HG02973 (cell line): ENCODE measurements at regions not wholly inside any gene's neighbourhood (a gene's known extent, or its start where the extent isn't known, plus 50 kb on each side); places are given as distances from the start of the nearest gene placed in this dataset.
"Not testable (repeated sequence)": the region's sequence is repeated elsewhere in the genome, so short reads cannot be mapped to it uniquely, and the experiment has no call there.

Experiments
- ATAC-seq: cut with Tn5 transposase; IDR thresholded peaks from one replicate; pipeline ENCODE4 v1.9.1; 2021; ENCODE audit warnings: moderate library complexity; ENCODE audit not compliant: unreplicated experiment

GRCh38 chr16:29171296-29171695 lies 186.4 kb downstream of the LAT start:
- not testable (repeated sequence) for ATAC-seq

DNA sequence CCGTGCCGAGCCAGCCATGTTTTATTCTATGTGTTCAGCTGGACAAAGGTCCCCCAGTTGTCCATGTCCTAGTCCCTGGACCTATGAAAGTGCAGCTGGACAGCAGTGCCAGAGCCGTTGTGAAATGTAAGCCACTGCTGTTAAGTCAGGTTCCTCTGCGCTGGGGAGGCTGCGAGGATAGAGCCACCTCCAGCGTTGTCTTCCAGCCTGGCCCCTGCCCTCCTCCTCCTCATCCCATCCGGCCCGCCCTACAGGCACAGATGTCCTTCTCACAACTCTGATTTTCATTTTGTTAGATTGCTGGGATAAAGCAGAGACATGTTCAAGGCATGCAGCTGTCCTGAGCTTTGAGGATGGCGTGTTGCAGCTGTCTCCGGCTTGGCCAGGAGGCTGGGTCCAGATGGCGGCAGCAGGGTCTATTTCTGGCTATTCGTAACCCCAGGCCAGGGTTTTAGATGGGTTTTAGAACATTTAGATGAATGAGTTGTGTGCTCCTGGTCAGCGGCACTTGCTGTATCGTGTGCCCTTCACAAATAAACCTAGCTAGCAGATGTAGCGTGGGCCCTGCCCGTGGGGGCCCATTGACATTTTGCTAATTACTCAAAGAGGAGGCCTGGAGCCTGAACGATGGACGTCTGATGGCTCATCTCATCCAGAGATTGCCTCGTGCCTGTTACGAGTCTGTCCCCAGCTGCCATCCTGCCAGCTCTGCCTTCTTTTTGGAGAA lies 185.7 kb downstream of the LAT start:
- ATAC-seq, result not testable (repeated sequence)

DNA sequence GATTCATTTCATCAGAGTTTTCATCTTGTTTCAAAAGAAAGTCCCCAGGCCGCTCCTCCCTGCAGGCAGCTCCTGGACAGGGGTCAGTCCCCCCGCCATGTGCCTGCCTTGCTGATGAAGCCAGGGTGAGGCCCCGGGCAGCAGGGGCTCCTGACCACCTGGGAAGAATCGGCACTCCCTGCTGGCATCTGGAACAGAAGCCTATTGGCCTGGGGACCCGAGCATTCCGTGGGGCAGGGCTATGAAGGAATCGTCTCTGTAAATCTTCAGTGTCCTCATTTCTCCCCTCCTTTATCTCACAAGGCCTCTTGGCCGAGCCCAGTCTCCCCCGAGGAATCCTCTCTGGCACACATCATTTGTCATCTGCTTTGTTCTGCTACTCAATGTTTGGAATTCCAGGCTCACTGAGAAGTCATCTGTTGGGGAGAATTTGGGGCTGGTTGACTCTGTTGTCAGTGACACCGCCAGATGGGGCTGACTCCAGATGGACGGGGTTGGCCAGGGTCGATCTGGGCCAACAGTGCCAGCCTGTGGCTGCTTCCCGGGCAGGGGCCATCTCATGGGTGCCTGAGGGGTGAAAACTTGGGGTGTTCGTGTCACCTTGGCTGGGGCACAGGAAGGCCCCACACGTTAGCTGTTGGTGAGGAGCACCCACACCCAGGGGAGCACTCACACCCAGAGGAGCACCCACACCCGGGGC lies 184.6 kb downstream of the LAT start:
- ATAC-seq, result not testable (repeated sequence)

DNA sequence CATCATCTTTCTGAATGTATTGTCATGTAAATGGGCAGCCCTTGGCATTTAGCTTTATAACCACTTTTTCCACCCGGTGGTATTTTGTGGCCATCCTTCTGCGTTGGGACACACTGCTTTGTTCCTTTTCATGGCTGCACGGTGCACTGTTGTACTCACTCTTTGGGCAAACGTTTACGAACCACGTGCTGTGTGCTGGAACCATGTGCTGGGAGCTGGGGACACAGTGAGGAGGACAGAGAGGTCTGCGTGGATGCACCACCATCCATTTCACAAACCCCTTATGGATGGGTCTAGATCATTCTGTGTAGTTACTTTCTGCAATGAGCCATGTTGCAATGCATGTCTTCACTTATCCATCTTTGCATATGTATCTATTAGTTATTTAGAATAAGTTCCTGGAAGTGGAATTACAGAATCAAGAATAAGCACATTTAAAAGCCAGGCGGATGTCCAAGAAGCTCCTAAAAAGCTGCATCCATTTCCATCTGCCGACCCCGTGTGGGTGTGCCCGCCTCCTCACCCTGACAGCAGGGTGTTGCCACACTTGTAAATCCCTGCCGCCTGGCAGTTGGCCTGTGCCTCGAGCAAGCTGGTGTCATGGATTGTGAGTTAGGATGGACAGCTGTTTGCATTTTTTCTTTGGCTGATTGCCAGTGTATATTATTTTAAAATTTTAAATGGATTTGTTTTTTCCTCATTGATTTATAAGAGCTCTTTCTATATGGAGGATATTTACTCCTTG lies 183.8 kb downstream of the LAT start:
- ATAC-seq, result not testable (repeated sequence)

GRCh38 chr16:29164442-29165089 lies 179.7 kb downstream of the LAT start:
- not testable (repeated sequence) for ATAC-seq

- ATAC-seq, result not testable (repeated sequence)
These were observed 175.3 kb downstream of the LAT start for GRCh38 chr16:29160171-29160570.

DNA sequence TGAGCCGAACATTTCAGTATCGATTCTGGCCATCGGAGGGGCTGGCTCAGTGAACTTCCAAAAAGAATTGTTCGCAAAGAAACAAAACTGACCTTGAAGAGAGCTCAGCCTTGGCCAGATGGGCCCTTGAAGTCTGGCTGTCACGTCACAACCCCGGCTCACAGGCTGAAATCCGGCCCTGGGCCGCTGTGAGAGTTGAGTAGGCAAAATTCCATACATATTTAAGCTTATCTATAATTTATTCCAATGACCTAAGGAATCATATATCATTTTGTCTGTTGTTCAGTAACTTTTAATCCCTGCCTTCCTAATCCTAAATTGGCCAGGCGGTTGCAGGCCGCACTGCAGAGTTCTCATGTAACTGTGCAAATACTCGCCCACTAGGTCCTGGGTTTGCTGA lies 174.8 kb downstream of the LAT start:
- ATAC-seq, result not testable (repeated sequence)

DNA sequence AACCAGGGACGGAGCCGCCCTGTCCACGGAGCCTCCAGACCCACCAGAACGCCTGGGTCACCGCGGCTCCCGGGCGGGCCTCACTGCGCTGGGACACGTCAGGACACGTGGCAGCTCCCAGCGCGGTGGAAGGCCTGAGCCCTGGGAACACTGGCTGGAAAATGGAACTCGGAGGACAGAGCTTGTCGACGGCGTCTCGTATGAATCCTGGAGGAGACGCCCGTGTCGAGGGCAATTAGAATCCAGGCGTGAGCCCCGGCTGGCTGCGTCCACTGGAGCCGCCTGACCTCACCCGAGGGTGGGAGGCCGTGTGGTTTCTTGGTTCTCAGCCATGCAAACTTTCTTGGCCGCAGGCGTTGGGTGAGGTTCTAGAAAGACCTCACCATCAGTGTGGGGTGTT lies 173.9 kb downstream of the LAT start:
- ATAC-seq, result no peak

DNA sequence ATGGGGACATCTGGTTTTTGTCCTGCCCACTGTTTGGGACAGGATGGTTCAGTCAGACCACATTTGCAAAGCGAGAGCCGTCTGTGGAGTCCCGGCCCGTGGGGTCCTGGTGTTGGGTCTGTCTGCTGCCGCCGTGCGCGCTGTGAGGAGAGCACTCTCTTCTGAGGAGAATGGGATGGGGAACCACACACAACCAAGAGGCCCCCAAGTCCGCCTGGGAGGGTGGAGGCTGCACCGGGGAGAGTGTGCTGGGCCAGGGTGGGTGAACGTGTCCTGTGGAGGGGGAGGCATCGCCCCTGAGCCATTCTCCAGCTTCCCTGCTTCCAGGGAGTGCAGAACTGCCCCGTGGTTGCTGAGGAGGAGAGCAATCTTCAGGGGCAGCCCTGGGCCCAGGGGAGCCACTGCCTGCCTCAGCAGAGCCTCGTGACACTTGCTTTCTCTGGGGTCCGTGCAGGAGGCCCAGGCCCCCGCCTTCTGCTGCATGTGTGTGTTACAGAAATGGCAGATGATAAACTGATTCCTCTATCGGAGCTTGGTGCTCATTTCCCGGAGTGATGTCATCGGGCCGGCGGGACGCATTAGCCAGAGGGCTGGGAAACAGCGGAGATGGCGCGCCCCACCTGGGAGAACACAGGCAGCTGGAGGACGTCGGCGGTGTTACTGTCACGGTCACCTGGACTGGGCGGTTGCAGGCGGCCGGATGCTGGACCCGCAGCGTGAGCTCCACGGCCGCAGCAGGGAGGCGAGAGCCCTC lies 173.4 kb downstream of the LAT start:
- ATAC-seq, result not testable (repeated sequence)

GRCh38 chr16:29157051-29157923 lies 172.4 kb downstream of the LAT start:
- not testable (repeated sequence) for ATAC-seq

- ATAC-seq, result no peak
These were observed 171.7 kb downstream of the LAT start for GRCh38 chr16:29156511-29156910.

GRCh38 chr16:29155866-29156200 lies 171.0 kb downstream of the LAT start:
- ATAC-seq, result not testable (repeated sequence)

DNA sequence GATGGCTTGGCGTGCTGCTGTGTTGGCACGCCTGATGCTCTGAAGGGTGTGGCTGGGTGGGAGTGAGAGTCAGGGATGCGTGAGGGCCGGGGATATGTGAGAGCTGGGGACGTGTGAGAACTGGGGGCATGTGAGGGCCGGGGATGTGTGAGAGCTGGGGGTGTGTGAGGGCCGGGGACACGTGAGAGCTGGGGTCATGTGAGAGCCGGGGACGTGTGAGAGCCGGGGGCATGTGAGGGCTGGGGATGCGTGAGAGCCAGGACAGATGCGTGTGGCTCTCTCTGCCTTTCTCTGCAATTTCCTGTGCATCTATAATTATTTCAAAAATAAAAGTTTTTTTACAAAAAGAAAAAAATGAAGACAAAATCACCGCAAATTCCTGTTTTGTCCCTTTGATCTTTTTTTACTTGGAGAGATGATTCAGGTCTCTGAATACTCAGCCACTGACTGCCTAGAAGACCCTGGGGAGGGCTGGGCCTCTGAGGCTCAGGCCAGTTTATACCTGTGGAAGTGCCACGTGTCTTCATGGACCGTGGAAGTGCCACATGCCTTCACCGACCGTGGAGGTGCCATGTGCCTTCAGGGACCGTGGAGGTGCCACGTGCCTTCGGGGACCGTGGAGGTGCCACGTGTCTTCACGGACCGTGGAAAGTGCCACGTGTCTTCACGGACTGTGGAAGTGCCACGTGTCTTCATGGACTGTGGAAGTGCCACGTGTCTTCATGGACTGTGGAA lies 170.4 kb downstream of the LAT start:
- ATAC-seq, result not testable (repeated sequence)

DNA sequence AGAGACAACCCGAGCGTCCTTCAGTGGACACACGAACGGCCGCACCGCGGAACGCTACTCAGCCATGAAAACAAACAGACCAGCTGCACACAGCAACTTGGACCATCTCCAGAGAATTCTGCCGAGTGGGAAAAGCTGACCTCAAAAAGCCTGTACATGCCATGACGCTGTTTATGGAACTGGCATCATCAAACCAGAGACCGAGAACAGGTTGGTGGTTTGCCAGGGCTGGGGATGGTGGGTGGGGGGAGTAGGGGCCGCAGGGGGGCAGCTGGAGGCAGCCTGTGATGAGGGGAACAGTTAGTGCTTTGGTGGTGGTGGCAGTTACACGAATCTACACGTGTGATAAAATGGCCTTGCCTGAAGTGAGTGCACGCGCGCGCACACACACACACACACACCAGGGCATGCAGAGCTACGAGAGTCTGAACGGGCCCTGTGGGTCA lies 169.8 kb downstream of the LAT start:
- no peak for ATAC-seq

GRCh38 chr16:29154088-29154487 lies 169.2 kb downstream of the LAT start:
- no peak for ATAC-seq

DNA sequence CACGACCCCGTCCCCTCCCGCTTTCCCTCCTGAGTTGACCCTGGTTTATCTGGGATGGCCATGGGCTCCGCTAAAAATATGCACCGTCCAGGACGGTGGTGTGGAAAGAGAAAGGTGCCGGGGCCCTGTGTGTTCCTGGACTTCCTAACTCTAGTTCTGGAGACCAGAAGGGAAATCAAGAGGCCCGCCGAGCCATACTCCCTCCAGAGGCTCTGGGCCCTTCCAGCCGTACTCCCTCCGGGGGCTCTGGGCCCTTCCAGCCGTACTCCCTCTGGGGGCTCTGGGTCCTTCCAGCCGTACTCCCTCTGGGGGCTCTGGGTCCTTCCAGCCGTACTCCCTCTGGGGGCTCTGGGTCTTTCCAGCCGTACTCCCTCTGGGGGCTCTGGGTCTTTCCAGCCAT lies 168.5 kb downstream of the LAT start:
- not testable (repeated sequence) for ATAC-seq

DNA sequence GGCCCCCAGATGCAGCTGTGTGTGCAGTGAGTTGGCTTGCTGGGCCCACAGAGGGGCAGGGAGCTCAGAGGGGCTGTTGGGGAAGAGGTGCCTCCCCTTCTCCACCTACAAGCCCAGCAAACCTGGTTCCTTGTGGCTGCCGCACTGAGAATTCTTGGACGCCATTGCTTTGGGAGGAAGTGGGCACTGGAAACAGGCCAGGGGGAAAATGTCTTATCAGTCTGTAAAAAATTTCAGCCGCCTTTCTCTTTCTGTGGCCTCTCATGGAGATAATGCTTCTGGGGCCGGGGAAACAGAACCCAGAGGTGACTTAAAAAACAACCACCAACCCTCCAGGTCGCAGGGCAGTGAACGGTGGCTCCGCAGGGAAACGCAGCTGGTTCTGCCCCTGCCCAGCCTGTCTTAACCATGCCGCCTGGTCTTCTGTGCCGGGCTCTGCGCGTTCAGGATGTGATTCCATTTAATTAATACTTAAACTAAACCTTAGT lies 167.7 kb downstream of the LAT start:
- not testable (repeated sequence) for ATAC-seq

DNA sequence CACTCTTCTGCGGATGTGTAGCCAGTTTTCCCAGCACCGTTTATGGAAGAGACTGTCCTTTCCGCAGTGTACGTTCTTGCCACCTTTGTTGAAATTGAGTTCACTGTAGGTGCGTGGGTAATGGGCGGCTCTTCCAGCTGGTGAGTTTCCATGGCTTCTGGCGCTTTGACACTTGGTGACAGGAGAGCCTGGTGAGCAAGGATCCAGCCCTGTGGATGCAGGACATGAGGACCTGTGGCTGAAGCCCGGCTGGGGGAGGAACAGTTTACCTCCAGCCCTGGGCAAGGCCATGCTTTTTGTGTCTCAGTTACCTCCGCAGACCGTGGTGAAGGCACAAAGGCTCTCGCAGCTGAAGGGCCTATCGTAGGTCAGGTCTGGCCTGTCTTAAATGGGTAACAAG lies 166.5 kb downstream of the LAT start:
- ATAC-seq, result no peak

DNA sequence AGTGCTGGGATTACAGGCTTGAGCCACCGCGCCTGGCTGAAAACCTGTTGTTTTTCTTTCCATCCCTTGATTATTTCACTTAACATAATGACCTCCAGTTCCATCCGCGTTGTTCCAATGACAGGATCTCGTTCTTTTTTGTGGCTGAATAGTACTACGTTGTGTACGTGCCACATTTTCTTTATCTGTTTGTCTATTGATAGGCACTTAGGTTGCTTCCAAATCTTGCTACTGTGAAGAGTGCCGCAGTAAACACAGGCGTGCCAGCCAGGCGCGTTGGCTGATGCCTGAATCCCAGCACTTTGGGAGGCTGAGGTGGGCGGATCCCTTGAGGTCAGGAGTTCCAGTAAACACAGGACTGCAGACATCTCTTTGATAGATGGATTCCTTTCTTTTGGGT lies 165.1 kb downstream of the LAT start:
- not testable (repeated sequence) for ATAC-seq
